Stimulated activated CD4-positive, alpha-beta T cell treated with anti-CD3 and anti-CD28 coated beads, Interleukin-15, amount 100 ng/mL, for 48 hours (primary cell): ENCODE measurements at regions not wholly inside any gene's neighbourhood (a gene's known extent, or its start where the extent isn't known, plus 50 kb on each side); places are given as distances from the start of the nearest gene placed in this dataset.

Source experiments
- DNase-seq, 2 donors: peaks; one replicate each; pipeline ENCODE4 v3.0.0-alpha.2; 2020; ENCODE audit warnings: low read depth in 2 of 2

DNA sequence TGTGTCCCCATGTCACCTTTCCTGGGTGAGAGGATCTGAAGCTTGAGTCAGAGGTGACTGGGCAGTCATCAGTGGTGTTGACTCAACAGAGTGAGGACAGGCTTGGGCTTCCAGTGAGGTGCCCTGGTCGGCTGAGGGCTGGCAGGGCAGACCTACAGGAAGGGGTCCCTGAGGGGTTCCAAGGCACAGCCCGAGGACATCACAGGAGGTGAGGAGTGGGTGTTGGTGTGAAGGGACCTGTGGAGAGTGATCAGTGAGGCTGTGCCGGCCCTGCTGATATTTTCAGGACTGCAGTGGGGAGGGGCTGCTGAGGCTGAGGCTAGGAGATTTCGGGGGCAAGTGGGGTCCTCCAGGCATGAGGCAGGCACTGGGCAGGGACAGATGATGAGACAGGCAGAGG, 545.5 kb downstream of the TCERG1L start:
- no peak for DNase-seq

DNA sequence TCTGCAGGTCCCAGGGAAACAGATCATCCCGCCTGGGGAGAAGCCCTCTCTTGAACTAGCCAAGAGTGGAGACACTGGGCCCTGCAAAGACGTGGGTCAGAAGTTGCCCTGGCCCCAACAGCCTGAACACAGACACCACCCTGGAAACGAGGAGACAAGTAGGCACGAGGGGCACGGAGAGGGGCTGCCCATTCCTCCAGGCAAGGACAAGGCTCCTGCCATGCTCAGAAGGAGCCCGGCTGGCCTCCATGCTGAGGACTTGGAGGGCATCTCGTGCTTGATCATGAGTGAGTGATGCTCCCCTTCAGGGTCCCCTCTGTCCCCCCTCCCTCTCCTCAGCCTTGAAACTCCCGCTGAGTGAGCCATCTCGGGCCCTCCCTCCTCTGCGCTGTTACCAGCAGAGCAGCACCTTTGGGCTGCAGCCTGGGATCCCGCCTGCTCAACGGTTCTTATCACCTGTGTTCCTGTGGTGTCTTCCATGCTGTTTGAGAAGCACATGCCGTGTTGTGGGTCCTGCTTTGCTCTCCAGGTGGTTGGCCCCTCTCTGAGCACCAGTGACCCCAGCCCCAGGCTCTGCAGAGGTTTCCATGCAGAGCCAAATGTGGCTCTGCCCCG, 544.3 kb downstream of the TCERG1L start:
- no peak for DNase-seq

DNA sequence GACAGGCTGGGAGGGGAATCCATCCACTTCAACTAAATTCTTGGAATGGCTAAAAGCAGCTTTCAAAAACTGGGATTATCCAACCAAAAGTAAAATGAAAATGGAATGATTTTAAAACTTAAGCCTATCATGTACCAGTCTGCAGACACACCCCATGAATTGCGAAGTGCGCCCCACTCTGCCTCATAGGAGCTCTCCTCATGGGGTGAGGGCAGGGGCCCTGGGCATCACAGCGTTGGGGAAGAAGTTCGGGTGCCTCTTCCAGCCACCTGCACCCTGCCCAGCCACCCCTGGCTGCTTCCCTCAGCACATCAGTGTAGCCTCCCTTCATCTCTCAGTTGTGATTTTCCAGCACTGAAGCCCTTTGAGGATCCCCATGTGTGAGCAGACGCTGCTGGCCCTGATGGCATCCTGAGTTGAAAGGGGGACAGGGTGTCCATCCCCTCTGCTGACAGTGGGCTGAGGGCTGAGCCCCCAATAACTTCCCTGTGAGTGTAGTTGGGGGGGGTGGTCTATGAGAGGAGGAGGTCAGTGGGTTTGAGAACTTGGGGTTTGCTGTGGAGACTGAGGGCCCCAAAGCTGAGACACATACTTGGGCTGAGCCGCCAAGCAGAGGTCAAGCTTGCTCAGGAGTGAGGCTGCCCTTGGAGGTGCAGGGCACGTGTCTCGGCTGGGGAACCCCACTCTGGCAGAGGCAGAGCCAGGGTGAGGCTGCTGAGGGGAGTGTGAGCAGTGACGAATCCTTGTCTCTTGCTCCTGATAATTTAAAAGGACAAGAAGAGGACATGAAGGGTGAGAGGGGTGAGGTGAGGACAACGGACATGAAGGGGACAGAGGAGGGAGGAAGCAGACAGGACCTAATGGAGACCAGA, 542.1 kb downstream of the TCERG1L start:
- DNase-seq, result no peak

DNA sequence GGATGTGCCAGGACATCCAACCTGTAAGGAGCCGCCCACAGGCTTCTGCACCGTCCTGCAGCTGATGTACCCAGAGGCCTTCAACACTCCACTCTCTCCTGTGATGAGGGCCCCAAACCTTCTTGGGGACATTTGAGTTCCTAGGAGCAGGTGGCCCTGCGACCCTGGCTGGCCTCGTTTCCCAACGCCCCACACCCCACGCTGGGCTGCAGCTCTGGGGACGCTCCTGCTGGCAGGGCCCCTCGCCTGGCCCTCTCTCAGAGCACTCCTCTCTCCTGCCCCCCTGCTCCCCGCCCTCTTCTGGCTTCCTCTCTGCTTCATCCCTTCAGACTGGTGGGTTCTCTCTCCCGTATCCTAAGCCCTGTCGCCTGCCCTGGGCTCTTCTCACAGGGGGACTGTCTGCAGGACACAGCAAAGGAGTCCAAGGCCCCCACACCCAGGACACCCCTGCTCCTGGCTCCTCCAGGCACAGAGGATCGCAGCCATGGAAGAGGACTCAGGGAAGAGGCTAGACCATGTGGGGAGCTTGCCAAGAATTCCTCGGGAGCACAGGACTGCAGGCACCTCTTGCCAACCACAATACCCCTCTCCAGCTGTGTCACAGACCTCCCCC, 541.4 kb downstream of the TCERG1L start:
- DNase-seq, result no peak

DNA sequence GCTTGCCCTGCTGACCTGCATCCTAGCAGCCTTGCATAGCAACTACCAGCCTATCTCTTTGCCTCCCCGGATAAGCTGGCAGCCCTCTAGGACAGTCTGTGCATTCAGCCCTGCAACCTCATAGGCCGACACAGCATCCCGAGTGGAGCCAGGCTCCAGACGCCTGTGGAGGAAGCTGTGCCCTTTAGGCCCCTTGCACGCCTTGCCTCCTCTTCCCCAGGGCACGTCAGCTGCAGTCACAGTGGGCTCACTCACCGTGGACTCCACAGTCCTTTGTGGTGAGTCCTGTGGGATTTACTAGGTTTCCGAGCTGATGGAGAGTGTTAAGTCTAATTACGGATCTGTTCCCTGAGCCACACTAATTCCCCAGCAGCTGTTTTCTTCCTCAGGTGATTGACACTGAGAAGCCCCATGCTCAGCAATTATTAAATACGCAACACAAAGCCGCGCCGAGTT, 540.0 kb downstream of the TCERG1L start:
- no peak for DNase-seq

DNA sequence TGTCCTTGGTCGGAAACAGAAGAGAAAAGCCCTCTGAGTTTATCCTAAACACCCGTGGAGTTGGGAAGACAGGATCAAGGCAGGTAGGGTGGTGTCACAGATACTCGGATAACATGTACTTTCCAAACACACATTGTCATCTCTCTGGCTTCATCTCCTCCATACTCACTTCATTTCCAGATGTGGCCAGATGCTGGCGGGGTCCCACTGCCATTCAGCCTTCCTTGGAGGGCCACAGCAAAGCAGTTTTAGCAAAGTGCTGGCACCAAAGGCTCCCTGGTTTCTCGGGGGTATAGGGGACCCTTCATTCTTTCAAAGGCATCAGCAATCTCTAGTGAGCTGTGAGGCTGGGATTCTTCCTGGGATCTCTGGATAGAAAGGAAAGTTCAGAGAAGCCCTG, 539.5 kb downstream of the TCERG1L start:
- no peak for DNase-seq

DNA sequence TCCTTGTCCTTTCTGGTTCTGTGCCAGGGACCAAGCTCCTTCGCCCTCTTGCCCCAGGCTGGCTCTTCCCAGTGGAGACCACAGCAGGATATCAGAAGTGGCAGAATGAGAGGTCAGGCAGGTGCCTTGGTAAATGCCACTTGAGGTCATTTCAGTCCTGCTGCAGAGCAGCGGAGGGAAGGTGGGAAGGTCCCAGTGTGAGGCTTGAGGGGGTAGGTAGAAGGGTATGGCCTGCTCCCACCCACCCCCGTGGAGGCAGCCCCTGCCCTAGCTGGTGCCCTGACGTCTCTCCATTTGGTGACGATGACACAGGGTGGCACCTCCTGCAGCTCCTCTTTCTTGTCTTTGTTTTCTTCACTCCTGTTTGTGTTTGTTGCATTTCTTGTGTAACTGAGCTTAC, 538.8 kb downstream of the TCERG1L start:
- no peak for DNase-seq

DNA sequence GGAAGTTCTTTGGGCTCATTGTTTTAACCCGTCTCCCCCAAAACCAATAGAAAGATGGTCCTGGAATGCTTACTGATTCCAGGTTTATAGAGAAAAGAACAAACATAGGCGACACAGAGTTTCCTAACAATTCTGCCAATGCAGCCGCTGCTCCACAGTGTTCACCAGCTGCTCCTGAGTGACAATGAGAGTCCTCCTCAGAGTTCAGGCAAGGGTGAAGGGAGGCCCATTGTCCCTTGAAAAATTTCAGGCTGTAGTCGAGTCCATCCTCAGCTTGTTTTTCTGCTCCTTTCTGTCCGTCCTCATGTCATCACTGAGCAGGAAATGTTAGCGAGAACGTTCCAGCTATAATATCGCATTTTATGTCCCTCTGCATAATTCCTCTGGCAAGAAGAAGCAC, 537.6 kb downstream of the TCERG1L start:
- DNase-seq, result no peak

DNA sequence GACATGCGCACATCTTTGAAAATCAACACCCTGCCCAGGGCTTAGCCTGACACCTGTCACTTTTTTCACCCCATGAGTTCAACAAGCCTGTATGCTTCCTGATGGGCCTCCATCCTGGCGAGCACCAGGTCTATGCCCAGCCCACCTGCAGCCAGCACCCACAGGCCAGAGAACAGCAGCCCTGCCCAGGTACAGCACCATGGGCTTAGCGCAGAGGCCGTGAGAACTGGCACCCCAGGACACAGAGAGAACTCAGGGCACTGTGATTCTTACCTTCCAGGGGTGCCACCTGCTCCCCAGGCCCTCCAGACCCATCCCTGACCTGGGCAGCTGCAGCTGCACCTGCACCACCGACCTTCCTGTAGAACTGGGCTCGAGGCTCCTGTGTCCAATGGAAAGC, 536.6 kb downstream of the TCERG1L start:
- no peak for DNase-seq

DNA sequence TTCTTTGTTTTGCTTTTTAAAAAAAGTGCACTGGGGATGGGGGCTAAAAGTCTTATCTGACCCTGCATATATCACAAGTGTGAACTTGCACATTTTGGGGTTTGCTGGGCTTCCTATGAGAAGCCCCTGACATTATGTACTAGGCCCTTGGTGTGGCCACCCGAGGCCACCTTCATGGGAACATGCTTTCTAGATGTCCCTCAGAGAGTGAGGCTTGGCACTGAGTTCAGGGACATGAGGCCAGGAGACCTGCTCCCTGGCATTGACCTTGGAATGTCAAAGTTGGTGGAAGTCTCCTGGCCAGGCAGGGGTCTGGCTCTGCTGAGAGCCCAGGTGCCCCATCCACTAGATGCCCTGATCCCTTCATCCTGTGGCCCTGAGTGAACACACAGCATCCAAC, 536.2 kb downstream of the TCERG1L start:
- no peak for DNase-seq

DNA sequence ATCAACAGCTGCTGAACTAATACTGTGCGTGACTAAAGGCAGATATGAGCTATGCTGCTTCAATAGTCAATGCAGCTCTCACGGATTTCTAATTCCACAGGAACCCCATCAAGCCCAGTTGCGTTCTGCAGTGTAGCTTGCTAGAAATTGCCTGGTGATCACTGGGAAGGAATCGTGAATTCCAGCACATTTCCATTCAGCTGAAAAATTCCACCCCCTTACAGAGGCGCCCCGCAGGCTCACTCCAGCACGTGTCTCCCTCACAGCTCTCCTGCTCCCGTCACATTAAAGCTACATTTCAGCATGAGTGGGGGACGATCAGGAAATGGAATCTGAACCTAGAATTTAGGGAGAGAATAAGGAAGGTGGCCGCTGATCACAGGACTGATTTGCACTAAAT, 534.8 kb downstream of the TCERG1L start:
- DNase-seq, result no peak

DNA sequence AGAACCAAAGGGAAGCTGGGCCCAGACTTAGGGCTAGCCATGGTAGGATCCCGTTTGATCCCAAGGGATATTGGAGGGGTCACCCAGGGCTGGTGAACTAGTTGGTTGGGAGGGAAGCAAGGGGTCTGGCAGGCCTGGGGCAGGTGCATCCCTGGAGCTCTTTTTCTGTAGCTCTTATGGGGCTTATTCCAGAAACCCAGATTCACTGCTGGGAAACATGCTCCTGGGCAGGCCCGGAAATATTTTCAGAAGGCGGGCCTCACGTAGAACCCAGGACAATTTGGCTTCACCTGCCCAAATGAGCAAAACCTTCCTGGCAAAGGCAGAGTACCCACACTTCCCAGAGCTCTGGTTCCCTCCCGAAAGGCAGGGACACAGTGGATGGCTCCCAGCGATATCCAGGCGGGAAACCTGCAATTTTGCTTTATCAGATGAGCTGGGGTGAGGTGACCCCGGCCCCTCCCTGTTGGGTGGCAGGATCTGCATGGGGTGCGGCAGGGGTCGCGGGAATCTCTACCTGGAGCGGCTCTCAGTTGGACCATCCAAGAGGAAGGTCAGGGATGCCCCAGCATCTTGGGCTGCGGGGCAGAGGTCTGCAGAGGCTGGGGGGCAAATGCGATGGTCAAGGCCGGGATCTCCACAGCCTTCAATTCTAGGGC, 533.9 kb downstream of the TCERG1L start:
- no peak for DNase-seq

DNA sequence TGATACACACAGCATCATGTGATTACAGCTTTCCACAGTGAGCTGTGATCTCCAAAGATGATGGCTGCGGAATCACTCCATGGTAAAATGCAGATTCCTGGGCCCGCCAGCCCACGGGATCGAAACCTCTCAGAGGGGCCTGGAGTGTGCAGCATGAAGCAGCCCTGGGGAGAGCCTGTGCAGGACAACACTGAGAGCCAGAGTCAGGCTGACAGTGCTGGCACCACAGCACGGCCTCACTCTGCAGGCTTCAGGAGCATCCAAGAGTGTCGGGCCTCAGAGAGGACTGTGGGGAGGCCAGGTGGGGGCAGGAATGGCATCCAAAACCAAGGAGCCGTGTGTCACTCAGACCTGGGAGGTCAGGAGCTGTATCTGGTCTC, 533.4 kb downstream of the TCERG1L start:
- DNase-seq, result no peak

DNA sequence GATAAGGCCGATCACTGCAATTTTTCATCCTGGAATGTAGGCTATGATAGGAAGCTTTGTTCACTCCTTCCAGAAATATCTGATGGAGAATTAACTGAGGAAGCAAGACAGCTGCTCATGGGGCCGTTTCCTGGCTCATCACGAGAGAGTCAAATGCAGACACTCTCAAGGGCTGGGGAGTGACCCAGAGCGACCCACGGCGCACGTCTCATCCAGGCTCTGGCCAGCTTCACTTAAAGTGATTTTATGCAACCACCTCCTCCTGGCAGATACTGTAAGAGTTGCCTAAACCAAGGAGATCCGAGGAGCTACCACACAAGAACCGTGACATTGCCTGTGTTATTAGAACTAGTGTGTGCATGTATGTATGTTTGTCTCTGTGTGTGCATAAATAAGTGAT, 530.8 kb downstream of the TCERG1L start:
- DNase-seq, result no peak

DNA sequence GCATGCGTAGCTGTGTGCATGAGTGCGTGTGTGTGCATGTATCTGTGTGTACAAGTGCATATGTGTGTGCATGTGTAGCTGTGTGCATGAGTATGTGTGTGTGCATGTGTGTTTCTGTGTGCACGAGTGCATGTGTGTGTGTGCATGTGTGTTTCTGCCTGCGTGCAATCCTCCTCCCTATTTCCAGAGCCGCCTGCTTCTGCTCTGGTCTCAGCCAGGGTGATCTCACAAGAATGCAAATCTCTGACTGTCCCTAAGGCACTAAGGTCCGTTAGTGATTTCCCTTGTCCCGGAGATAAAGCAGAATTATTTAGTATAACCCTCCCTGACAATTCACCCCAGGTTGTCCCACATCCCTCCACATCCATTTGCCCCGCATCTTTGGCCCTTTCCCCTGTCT, 530.3 kb downstream of the TCERG1L start:
- DNase-seq, result no peak

DNA sequence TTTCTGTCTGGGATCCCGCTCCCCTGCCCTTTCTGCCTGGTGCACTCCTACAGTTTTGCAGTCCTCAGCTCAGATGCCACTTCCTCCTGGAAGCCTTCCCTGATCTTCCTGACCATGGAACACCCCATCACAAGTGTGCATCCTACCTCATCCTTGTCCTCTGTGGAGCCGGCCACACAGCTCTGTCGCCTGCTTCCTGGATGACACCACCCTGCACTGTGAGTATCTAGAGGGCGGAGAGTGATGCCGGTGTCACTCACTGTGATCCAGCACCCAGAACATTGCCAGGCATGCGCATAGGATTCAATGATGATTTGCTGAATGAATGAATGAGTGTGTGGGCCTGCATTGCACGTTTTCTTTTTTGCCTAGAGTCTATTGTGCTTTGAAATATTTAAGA, 529.9 kb downstream of the TCERG1L start:
- DNase-seq, result no peak

DNA sequence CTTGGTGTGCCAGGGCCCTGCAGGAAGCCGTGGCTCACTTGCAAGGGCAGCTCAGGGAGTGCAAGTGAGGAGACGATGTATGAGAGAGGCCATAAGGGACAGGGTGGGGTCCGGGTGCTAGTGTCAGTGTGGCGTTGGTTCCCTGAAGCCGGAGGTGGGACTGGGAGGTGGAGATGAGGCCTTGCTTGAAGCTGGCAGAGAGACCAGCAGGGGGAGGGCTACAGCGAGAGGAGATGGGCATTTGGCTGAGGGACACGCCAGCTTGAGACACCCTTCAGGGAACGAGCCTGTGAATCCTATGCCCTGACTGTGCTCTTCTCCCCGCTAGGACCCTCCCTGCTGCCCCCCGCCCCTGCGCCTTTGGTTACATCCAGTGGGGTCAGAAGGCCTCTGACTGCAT, 529.1 kb downstream of the TCERG1L start:
- DNase-seq, result no peak

DNA sequence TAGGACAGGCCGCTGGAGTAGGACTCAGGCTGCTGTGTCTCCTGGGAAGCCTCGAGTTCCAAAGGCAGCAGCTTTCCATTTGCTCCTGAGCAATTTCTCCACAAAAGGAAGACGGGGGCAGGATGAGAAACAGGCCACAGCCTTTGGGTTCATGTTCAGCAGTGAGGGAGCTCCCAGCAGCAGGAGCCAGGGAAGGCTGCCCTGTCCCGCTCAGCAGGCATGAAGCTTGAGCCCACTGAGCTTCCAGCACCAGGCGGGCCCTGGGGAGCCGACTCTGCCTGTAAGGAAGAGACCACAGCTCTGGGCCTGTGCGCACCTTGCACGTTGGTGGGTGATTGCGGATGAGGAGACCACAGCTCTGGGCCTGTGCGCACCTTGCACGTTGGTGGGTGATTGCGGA, 527.2 kb downstream of the TCERG1L start:
- DNase-seq, result no peak

DNA sequence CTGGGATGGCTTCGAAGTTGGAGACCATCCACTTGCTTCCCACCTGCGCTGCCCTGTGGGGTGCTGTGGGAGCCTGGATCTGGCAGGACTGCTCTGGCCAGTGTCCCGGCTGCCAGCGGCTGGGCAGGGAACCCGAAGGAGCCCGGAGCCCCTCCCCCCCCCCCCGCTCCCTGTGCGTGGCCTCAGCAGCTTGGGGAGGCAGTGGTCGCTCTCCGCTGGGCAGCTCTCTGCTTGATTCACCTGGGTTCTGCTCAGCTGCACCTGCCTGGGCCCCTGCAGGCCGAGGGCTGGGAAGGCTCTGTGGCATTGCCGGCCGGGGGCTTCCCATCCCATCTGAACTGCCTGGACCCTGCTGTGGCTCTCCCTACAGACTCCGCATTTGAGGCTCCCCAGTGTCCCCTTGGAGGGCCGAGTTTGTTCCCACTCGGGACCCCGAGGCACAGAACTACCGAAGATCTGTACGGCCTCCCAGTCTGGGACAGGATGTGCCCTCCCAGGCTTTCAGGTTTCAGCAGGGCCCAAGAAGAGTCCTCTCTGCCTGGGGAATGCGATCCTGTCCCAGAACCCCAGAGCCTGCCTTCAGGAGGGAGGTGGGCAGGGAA, 525.1 kb downstream of the TCERG1L start:
- no peak for DNase-seq

DNA sequence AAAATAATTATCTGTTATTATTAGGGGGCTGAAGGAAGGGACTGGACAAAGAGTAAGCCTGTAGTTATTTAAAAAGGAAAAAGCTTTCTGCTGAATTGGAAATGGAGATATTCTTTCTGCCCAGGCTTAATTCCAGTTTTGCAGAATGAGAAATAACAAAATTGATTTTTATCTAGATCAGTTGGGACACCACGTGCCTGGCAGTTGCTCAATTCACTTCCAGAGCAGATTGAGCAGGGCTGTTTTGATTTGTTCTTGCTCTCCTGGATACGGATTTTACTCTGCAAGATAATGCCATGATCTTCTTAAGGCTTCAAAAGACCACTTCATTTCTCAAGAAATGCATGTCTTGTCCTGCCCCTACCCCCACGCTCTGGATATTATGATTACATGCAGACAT, 524.3 kb downstream of the TCERG1L start:
- DNase-seq, result no peak

DNA sequence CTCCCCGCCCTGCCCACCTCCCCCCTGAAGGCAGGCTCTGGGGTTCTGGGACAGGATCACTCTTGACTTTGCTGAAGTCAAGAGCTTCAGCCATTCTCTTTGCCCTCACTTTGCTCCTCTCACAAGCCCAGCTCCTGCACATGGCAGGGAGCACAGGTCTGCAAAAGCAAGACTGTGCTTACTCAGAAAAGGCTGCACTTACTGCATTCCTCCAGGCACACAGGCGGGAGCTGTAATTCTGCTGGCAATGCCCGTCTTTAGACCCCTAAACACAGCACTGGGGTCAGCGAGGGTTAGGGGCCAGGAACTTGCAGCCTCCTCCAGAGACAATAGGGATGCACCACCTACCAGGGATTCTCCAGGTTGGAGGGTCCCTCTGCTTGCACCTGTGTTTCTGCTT, 523.7 kb downstream of the TCERG1L start:
- DNase-seq, result no peak

DNA sequence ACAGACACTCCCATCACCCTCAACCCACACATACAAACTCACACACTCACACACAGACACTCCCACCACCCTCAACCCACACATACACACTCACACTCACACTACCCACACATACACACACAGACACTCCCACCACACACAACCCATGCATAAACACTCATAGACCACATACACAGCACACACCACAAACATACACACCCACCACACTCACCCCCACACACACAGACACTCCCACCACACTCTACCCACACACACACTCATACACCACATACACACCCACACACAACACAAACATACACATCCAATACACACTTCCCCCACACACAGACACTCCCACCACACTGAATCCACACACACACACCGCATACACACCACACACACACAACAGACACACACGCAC, 521.2 kb downstream of the TCERG1L start:
- DNase-seq, result no peak
